ENCODE measurements at regions not wholly inside any gene's neighbourhood (a gene's known extent, or its start where the extent isn't known, plus 50 kb on each side); places are given as distances from the start of the nearest gene placed in this dataset.
"Not testable (repeated sequence)": the region's sequence is repeated elsewhere in the genome, so short reads cannot be mapped to it uniquely, and the experiment has no call there.

DNA sequence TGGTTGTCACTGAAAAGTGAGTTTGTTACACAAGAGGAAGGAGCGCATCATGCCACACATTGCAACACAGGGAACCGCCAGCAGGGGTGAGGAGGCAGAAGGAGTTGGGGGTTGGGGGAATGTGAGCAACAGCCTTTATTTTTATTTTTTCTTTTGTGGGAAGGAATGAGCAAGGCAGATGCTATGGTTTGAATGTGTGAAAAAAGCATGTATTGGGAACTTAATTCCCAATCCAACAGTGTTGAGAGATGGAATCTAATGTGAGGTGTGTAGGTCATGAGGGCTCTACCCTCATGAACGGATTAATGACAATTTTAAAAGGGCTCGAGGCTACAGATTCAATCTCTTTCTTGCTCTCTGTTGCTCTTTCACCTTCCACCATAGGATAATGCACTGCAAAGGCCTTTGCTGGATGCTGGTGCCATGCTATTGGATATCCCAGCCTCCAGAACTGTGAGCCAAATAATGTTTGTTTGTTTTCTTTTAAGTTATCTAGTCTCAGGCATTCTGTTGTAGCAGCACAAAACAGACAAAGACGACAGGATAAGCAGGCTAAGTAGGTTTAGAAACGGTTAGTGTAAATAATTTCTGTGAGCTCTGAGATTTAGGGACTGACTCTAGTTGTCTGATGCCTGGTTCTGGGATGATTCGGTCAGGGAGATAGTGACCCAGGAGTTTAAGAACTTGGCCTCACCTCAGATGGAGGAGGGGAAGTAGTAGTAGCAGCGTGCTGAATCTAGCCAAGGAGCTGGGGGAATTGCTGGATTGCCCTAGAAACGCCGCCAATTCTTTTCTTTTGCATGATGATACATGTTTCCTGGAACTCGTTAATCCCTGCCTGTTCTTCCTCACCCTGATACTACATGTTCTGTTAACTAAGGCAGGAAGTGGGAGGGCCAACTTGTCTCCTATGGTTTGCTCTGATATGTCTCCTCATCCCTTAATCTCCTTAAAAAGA lies 156.6 kb upstream of the CTSO start:
- no peak for TF ChIP-seq MAZ (IDR thresholded peaks at IDR 0.05; ENCODE audit: borderline replicate concordance, low read depth, low read length)
- TF ChIP-seq POLR2AphosphoS2 (conservative IDR thresholded peaks at IDR 0.05; ENCODE audit: low read length), result no peak
- no peak for TF ChIP-seq RAD21 (conservative IDR thresholded peaks at IDR 0.05 in 1 of 2, IDR thresholded peaks at IDR 0.05 in 1 of 2)
- no peak for TF ChIP-seq EP300 (IDR thresholded peaks at IDR 0.05)
- TF ChIP-seq BHLHE40 (IDR thresholded peaks at IDR 0.05; ENCODE audit: low read depth, low read length), result no peak
- TF ChIP-seq PHF8 (IDR thresholded peaks at IDR 0.05; ENCODE audit: borderline replicate concordance, low read depth), result no peak
- TF ChIP-seq FOXS1 (CRISPR knock-in tag; IDR thresholded peaks at IDR 0.05), result no peak
- no peak for TF ChIP-seq JUN (IDR thresholded peaks at IDR 0.05)
- TF ChIP-seq TP53 (CRISPR knock-in tag; IDR thresholded peaks at IDR 0.05), result no peak
- no peak for TF ChIP-seq ZNF302 (CRISPR knock-in tag; IDR thresholded peaks at IDR 0.05)
- TF ChIP-seq HDAC2 (IDR thresholded peaks at IDR 0.05), result no peak
- no peak for TF ChIP-seq CEBPB (IDR thresholded peaks at IDR 0.05)
- TF ChIP-seq, protein P1, sequence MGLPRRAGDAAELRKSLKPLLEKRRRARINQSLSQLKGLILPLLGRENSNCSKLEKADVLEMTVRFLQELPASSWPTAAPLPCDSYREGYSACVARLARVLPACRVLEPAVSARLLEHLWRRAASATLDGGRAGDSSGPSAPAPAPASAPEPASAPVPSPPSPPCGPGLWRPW (IDR thresholded peaks at IDR 0.05), result no peak
- ATAC-seq, result no peak
- no peaks in the 10 kb centered on the region for H3K4me1 ChIP-seq
- 41% methylated on average over 11 of the region's 11 CpGs for WGBS (ENCODE audit: missing lambda C conversion rate)
- H3K9me3 ChIP-seq, result no peaks in the 10 kb centered on the region
- no peak overlapping the region for H3K27ac ChIP-seq
- CTCF ChIA-PET, result no interaction called here
- H3K4me2 ChIP-seq, result no peak overlapping the region
- POLR2A ChIA-PET, result no interaction called here
- DNase-seq (ENCODE audit: low read depth in 1 of 2, low spot score in 1 of 2), result peak; percentile 2
- H3K4me3 ChIP-seq, result no peak overlapping the region
- no peak for FAIRE-seq

DNA sequence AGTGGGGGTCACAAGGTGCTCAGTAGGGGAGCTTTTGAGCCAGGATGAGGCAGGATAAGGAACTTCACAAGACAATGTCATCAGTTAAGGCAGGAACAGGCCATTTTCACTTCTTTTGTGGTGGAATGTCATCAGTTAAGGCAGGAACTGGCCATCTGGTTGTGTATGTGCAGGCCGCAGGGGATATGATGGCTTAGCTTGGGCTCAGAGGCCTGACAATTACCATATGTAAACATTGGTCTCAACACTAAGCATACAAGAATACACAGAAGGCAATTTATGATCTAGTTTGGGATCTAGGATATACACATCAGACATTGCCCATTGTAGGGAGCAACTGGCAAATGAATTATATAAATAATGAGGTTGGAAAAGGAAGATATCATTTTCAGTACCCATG lies 155.4 kb upstream of the CTSO start:
- H3K4me1 ChIP-seq, CTCF ChIA-PET: not testable (repeated sequence)
- WGBS (ENCODE audit: missing lambda C conversion rate), result 80% methylated on average over 1 of the region's 1 CpG

DNA sequence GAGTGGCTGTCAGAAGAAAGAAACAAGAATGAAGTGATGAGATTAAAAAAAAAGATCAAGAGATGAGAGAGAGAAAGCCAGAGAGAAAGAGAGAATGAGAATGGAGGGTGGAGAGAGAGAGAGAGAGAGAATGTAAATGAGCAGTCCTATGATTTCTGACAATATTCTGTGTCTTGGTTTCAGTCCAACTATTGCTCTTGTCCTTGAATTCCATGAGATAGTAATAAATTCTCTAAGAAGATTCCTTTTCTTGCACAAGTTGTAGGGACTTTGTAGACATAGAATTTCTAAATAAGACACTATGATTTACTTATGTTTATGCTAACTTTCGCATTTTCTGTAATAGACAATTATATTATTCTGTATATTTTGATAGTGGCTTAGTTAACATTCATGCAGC lies 149.6 kb upstream of the CTSO start:
- DNase-seq (ENCODE audit: low read depth in 1 of 2, low spot score in 1 of 2) (no peak), ATAC-seq (no peak), FAIRE-seq (no peak)
- no peak overlapping the region for H3K4me3 ChIP-seq
- H3K4me1 ChIP-seq, result no peaks in the 10 kb centered on the region
- H3K9me3 ChIP-seq, result no peaks in the 10 kb centered on the region
- TF ChIP-seq, protein P2, sequence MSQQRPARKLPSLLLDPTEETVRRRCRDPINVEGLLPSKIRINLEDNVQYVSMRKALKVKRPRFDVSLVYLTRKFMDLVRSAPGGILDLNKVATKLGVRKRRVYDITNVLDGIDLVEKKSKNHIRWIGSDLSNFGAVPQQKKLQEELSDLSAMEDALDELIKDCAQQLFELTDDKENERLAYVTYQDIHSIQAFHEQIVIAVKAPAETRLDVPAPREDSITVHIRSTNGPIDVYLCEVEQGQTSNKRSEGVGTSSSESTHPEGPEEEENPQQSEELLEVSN (IDR thresholded peaks at IDR 0.05; ENCODE audit: borderline replicate concordance, low read depth), result no peak
- TF ChIP-seq EP300 (IDR thresholded peaks at IDR 0.05) (no peak), JUNB (IDR thresholded peaks at IDR 0.05) (no peak), KDM5A (IDR thresholded peaks at IDR 0.05) (no peak), FOXS1 (CRISPR knock-in tag; IDR thresholded peaks at IDR 0.05) (no peak), CHD4 (IDR thresholded peaks at IDR 0.05; ENCODE audit: borderline replicate concordance) (no peak)
- TF ChIP-seq, protein P3, sequence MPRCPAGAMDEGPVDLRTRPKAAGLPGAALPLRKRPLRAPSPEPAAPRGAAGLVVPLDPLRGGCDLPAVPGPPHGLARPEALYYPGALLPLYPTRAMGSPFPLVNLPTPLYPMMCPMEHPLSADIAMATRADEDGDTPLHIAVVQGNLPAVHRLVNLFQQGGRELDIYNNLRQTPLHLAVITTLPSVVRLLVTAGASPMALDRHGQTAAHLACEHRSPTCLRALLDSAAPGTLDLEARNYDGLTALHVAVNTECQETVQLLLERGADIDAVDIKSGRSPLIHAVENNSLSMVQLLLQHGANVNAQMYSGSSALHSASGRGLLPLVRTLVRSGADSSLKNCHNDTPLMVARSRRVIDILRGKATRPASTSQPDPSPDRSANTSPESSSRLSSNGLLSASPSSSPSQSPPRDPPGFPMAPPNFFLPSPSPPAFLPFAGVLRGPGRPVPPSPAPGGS (IDR thresholded peaks at IDR 0.05), result no peak
- ChIA-PET POLR2A (no interaction called here), CTCF (no interaction called here)
- no peak overlapping the region for H3K27ac ChIP-seq
- H3K4me2 ChIP-seq, result no peak overlapping the region
- WGBS (ENCODE audit: missing lambda C conversion rate), result 34% methylated on average over 1 of the region's 1 CpG

More for the DNA sequence above, 155.4 kb upstream of the CTSO start:
- H3K4me3 ChIP-seq; POLR2A ChIA-PET; H3K9me3 ChIP-seq; FAIRE-seq; DNase-seq (ENCODE audit: low read depth in 1 of 2, low spot score in 1 of 2); ATAC-seq; H3K4me2 ChIP-seq; H3K27ac ChIP-seq: not testable (repeated sequence)

DNA sequence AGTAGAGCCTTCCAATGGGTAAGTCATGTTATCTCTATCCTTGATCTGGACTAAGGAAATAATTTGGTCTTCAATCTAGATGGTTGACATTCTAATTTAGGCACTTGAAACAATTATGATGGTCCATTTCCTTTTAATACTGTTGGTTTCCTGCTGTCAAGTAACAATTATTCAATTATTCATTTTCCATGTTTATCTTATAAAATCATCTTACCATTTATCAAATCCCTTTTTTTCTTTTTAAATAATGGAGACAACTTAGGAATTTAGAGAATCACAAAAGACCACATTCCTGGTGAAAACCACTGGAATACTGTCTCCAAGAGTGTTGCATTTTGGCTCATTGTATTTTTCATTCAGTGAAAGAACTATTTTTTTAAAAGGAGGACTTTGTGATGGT lies 148.7 kb upstream of the CTSO start:
- ATAC-seq, result no peak
- Histone ChIP-seq H3K4me3 (no peak overlapping the region), H3K4me1 (no peaks in the 10 kb centered on the region), H3K4me2 (no peak overlapping the region), H3K9me3 (no peaks in the 10 kb centered on the region), H3K27ac (no peak overlapping the region)
- FAIRE-seq, result no peak
- ChIA-PET CTCF (no interaction called here), POLR2A (no interaction called here)
- no peak for DNase-seq (ENCODE audit: low read depth in 1 of 2, low spot score in 1 of 2)
- TF ChIP-seq RNF2 (IDR thresholded peaks at IDR 0.05; ENCODE audit: borderline replicate concordance, low read depth) (no peak), NPAS2 (CRISPR knock-in tag; IDR thresholded peaks at IDR 0.05; ENCODE audit: borderline replicate concordance) (no peak), CHD4 (IDR thresholded peaks at IDR 0.05; ENCODE audit: borderline replicate concordance) (no peak), CEBPB (IDR thresholded peaks at IDR 0.05) (no peak), FOXS1 (CRISPR knock-in tag; IDR thresholded peaks at IDR 0.05) (no peak), CBX2 (IDR thresholded peaks at IDR 0.05; ENCODE audit: borderline replicate concordance, low read depth) (no peak), SMC3 (IDR thresholded peaks at IDR 0.05) (no peak)
- TF ChIP-seq, protein P4, sequence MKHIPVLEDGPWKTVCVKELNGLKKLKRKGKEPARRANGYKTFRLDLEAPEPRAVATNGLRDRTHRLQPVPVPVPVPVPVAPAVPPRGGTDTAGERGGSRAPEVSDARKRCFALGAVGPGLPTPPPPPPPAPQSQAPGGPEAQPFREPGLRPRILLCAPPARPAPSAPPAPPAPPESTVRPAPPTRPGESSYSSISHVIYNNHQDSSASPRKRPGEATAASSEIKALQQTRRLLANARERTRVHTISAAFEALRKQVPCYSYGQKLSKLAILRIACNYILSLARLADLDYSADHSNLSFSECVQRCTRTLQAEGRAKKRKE (CRISPR knock-in tag; IDR thresholded peaks at IDR 0.05; ENCODE audit: low read depth), result no peak
- TF ChIP-seq, protein P3 (IDR thresholded peaks at IDR 0.05), result no peak

Measured in A549 (cell line).